KMS-11 (cell line): ENCODE measurements at regions not wholly inside any gene's neighbourhood (a gene's known extent, or its start where the extent isn't known, plus 50 kb on each side); places are given as distances from the start of the nearest gene placed in this dataset.

Experiments used
- H2AFZ ChIP-seq: fragments of 200-600 bp; sonication (generic); 2 replicates; pipeline ENCODE4 v1.6.1; 2016; ENCODE audit warnings: antibody characterized with exemption, mixed run types, low read depth
- H3K27ac ChIP-seq: fragments of 200-600 bp; sonication (generic); 2 replicates; pipeline ENCODE4 v1.6.1; 2016; ENCODE audit warnings: mild to moderate bottlenecking, mixed run types
- H3K27me3 ChIP-seq: fragments of 200-600 bp; sonication (generic); 2 replicates; pipeline ENCODE4 v1.6.1; 2017; ENCODE audit warnings: mild to moderate bottlenecking, low read depth, mixed run types, moderate library complexity; ENCODE audit not compliant: insufficient read depth
- H3K36me3 ChIP-seq: fragments of 200-600 bp; sonication (generic); 2 replicates; pipeline ENCODE4 v1.6.1; 2017; ENCODE audit warnings: mild to moderate bottlenecking, mixed run types; ENCODE audit not compliant: insufficient read depth
- H3K4me1 ChIP-seq: fragments of 200-600 bp; sonication (generic); 2 replicates; pipeline ENCODE4 v1.6.1; 2016; ENCODE audit warnings: mild to moderate bottlenecking, low read depth, mixed run types; ENCODE audit not compliant: poor library complexity, severe bottlenecking
- H3K4me2 ChIP-seq: fragments of 200-600 bp; sonication (generic); 2 replicates; pipeline ENCODE4 v1.7.0; 2016; ENCODE audit warnings: mild to moderate bottlenecking, mixed run types
- H3K4me3 ChIP-seq: fragments of 200-600 bp; sonication (generic); IDR thresholded peaks from 2 replicates; pipeline ENCODE4 v1.6.1; 2017; ENCODE audit warnings: low read depth, low read length, mixed read lengths; ENCODE audit not compliant: insufficient read depth
- H3K79me2 ChIP-seq: fragments of 200-600 bp; sonication (generic); 2 replicates; pipeline ENCODE4 v1.6.1; 2016; ENCODE audit warnings: low read depth, mixed run types; ENCODE audit not compliant: insufficient read depth
- H3K9ac ChIP-seq: fragments of 200-600 bp; sonication (generic); 2 replicates; pipeline ENCODE4 v1.6.1; 2016; ENCODE audit warnings: mild to moderate bottlenecking, mixed run types
- H4K20me1 ChIP-seq: fragments of 200-600 bp; sonication (generic); 2 replicates; pipeline ENCODE4 v1.6.1; 2016; ENCODE audit warnings: mild to moderate bottlenecking, mixed run types; ENCODE audit not compliant: insufficient read depth
- CTCF ChIP-seq: fragments of 200-600 bp; sonication (generic); conservative IDR thresholded peaks from 2 replicates; pipeline ENCODE4 v1.6.1; 2017; ENCODE audit warnings: low read depth, mild to moderate bottlenecking, antibody characterized with exemption, low read length, moderate library complexity, mixed read lengths

DNA sequence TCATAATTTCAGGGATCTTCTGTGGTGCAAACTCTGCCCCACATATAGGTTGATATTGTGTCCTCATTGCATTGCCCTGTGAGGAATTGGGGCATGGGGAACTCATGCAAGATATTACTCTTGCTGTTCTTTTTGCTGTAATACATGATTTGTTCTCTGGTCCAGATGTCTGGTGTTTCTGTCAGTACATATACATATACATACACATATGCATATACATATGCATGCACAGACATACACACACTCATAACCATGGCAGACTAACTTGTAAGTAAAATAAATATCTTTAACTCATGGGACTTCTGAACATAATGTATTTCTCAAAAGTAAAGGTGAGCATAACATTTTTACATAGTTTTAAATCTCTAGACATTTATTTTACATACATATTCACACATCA lies 438.3 kb downstream of the CD109 start:
- no peaks in the 10 kb centered on the region for H3K4me1 ChIP-seq
- H3K27ac ChIP-seq: no peak overlapping the region
- TF ChIP-seq CTCF: no peak
- H3K4me2 ChIP-seq: no peak overlapping the region
- H3K36me3 ChIP-seq: no peaks in the 10 kb centered on the region
- no peak overlapping the region for H3K4me3 ChIP-seq
- no peak overlapping the region for H3K9ac ChIP-seq
- H3K79me2 ChIP-seq: no peaks in the 10 kb centered on the region
- H4K20me1 ChIP-seq: no peaks in the 10 kb centered on the region
- H3K27me3 ChIP-seq: no peaks in the 10 kb centered on the region
- no peak overlapping the region for H2AFZ ChIP-seq

DNA sequence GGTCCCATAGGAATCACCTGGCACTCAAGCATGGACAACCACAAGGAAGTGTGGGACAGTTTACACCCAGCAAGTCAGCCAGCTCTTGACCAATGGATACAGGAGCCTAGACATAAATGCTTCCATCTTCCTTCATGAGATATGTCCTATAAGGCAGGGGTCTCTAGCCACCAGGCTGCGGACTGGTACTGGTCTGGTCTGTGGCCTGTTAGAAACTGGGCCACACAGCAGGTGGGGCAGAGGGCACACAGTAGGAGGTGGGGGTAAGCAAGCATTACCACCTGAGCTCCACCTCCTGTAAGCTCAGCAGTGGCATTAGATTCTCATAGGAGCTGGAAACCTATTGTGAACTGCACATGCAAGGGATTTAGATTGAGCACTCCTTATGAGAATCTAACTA lies 437.1 kb downstream of the CD109 start:
- no peaks in the 10 kb centered on the region for H3K4me1 ChIP-seq
- H3K79me2 ChIP-seq: no peaks in the 10 kb centered on the region
- no peak overlapping the region for H3K27ac ChIP-seq
- no peaks in the 10 kb centered on the region for H4K20me1 ChIP-seq
- no peaks in the 10 kb centered on the region for H3K27me3 ChIP-seq
- H3K36me3 ChIP-seq: no peaks in the 10 kb centered on the region
- H3K4me2 ChIP-seq: no peak overlapping the region
- H3K4me3 ChIP-seq: no peak overlapping the region
- H3K9ac ChIP-seq: no peak overlapping the region
- no peak overlapping the region for H2AFZ ChIP-seq
- TF ChIP-seq CTCF: no peak

GRCh38 chr6:74130641-74131040 lies 434.6 kb downstream of the CD109 start:
- TF ChIP-seq CTCF: no peak
- Histone ChIP-seq H3K79me2 (no peaks in the 10 kb centered on the region), H3K9ac (no peak overlapping the region), H3K27ac (no peak overlapping the region), H3K4me3 (no peak overlapping the region), H4K20me1 (no peaks in the 10 kb centered on the region), H3K36me3 (no peaks in the 10 kb centered on the region), H3K4me1 (no peaks in the 10 kb centered on the region), H3K27me3 (no peaks in the 10 kb centered on the region), H2AFZ (no peak overlapping the region), H3K4me2 (no peak overlapping the region)

DNA sequence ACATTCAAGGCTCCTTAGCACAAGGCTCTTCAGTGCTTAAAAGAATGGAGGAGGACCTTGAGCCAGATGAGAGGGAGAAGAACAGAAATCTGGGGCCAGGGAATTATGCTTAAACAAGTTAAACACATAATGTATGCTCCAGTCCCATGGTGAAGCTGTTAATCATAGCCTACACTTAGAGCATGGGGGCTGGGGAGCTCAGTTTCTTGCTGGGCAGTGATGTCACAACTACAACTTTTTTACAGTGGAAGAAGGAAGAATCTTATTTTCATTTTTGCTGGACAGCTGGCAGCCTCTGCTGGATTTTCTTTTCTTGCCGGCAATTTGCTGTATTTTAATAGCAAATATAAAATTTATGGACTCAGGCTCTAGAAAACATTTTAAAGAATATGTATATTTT lies 432.5 kb downstream of the CD109 start:
- Histone ChIP-seq H3K79me2 (no peaks in the 10 kb centered on the region), H4K20me1 (no peaks in the 10 kb centered on the region), H2AFZ (no peak overlapping the region), H3K4me3 (no peak overlapping the region), H3K36me3 (no peaks in the 10 kb centered on the region), H3K4me1 (no peaks in the 10 kb centered on the region), H3K27ac (no peak overlapping the region), H3K27me3 (no peaks in the 10 kb centered on the region), H3K4me2 (no peak overlapping the region), H3K9ac (no peak overlapping the region)
- no peak for TF ChIP-seq CTCF

- H3K4me1 ChIP-seq: no peaks in the 10 kb centered on the region
- no peak overlapping the region for H3K9ac ChIP-seq
- no peak overlapping the region for H2AFZ ChIP-seq
- H3K79me2 ChIP-seq: no peaks in the 10 kb centered on the region
- H3K27me3 ChIP-seq: no peaks in the 10 kb centered on the region
- no peaks in the 10 kb centered on the region for H4K20me1 ChIP-seq
- H3K4me2 ChIP-seq: no peak overlapping the region
- no peak overlapping the region for H3K4me3 ChIP-seq
- H3K36me3 ChIP-seq: no peaks in the 10 kb centered on the region
- H3K27ac ChIP-seq: no peak overlapping the region
- TF ChIP-seq CTCF: no peak
Measured at GRCh38 chr6:74117113-74117512, 421.1 kb downstream of the CD109 start.
